HG03520 (cell line): ENCODE measurements at regions not wholly inside any gene's neighbourhood (a gene's known extent, or its start where the extent isn't known, plus 50 kb on each side); places are given as distances from the start of the nearest gene placed in this dataset.
"Not testable (repeated sequence)": the region's sequence is repeated elsewhere in the genome, so short reads cannot be mapped to it uniquely, and the experiment has no call there.

Experiments used
- ATAC-seq: cut with Tn5 transposase; IDR thresholded peaks from one replicate; pipeline ENCODE4 v1.9.1; 2021; ENCODE audit warnings: mild to moderate bottlenecking, moderate library complexity; ENCODE audit not compliant: unreplicated experiment

GRCh38 chr6:40888456-40888990, 150.5 kb downstream of the UNC5CL start:
- ATAC-seq, result no peak

- no peak for ATAC-seq
Measured at GRCh38 chr6:40887792-40888340, 151.2 kb downstream of the UNC5CL start.

GRCh38 chr6:40887079-40887791, 151.8 kb downstream of the UNC5CL start:
- ATAC-seq, result no peak

- ATAC-seq, result no peak
Measured at GRCh38 chr6:40885139-40885774, 153.8 kb downstream of the UNC5CL start.

GRCh38 chr6:40882323-40882997, 156.6 kb downstream of the UNC5CL start:
- no peak for ATAC-seq

- ATAC-seq, result no peak
Measured at GRCh38 chr6:40881501-40881900, 157.5 kb downstream of the UNC5CL start.

- ATAC-seq, result no peak
Measured at GRCh38 chr6:40880906-40881305, 158.1 kb downstream of the UNC5CL start.

GRCh38 chr6:40879169-40879568, 159.9 kb downstream of the UNC5CL start:
- ATAC-seq, result no peak

- ATAC-seq, result no peak
Measured at GRCh38 chr6:40877362-40877761, 161.7 kb downstream of the UNC5CL start.

- no peak for ATAC-seq
Measured at GRCh38 chr6:40876336-40876735, 162.7 kb downstream of the UNC5CL start.

GRCh38 chr6:40874495-40874894, 164.5 kb downstream of the UNC5CL start:
- no peak for ATAC-seq

- no peak for ATAC-seq
Measured at GRCh38 chr6:40871424-40871823, 167.6 kb downstream of the UNC5CL start.

GRCh38 chr6:40868089-40868865, 170.7 kb downstream of the UNC5CL start:
- ATAC-seq, result not testable (repeated sequence)

GRCh38 chr6:40867527-40867926, 171.5 kb downstream of the UNC5CL start:
- ATAC-seq, result not testable (repeated sequence)

- ATAC-seq, result not testable (repeated sequence)
Measured at GRCh38 chr6:40865259-40865658, 173.8 kb downstream of the UNC5CL start.

- no peak for ATAC-seq
Measured at GRCh38 chr6:40860443-40860842, 178.6 kb downstream of the UNC5CL start.

GRCh38 chr6:40856271-40856670, 182.8 kb downstream of the UNC5CL start:
- no peak for ATAC-seq

GRCh38 chr6:40855168-40855880, 183.7 kb downstream of the UNC5CL start:
- ATAC-seq, result no peak

GRCh38 chr6:40854592-40854991, 184.4 kb downstream of the UNC5CL start:
- no peak for ATAC-seq

- ATAC-seq, result no peak
Measured at GRCh38 chr6:40852779-40853373, 186.1 kb downstream of the UNC5CL start.
